ENCODE measurements at regions not wholly inside any gene's neighbourhood (a gene's known extent, or its start where the extent isn't known, plus 50 kb on each side); places are given as distances from the start of the nearest gene placed in this dataset.

GRCh38 chr18:72444111-72444797 lies 99.9 kb downstream of the CBLN2 start:
- no peak for DNase-seq (ENCODE audit: low spot score)
- no peak for TF ChIP-seq CTCF (IDR thresholded peaks at IDR 0.05; ENCODE audit: extremely low read depth, missing control alignments)

GRCh38 chr18:72436401-72436800 lies 107.7 kb downstream of the CBLN2 start:
- no peak for TF ChIP-seq CTCF (IDR thresholded peaks at IDR 0.05; ENCODE audit: extremely low read depth, missing control alignments)
- no peak for DNase-seq (ENCODE audit: low spot score)

- no peak for DNase-seq (ENCODE audit: low spot score)
- no peak for TF ChIP-seq CTCF (IDR thresholded peaks at IDR 0.05; ENCODE audit: extremely low read depth, missing control alignments)
Measured at GRCh38 chr18:72433756-72434155, 110.4 kb downstream of the CBLN2 start.

- no peak for TF ChIP-seq CTCF (IDR thresholded peaks at IDR 0.05; ENCODE audit: extremely low read depth, missing control alignments)
- no peak for DNase-seq (ENCODE audit: low spot score)
Measured at GRCh38 chr18:72427721-72428120, 116.4 kb downstream of the CBLN2 start.

GRCh38 chr18:72419914-72420313 lies 124.2 kb downstream of the CBLN2 start:
- DNase-seq (ENCODE audit: low spot score): no peak
- TF ChIP-seq CTCF (IDR thresholded peaks at IDR 0.05; ENCODE audit: extremely low read depth, missing control alignments): no peak

GRCh38 chr18:72412927-72413326 lies 131.2 kb downstream of the CBLN2 start:
- no peak for TF ChIP-seq CTCF (IDR thresholded peaks at IDR 0.05; ENCODE audit: extremely low read depth, missing control alignments)
- DNase-seq (ENCODE audit: low spot score): no peak

- TF ChIP-seq CTCF (IDR thresholded peaks at IDR 0.05; ENCODE audit: extremely low read depth, missing control alignments): no peak
- DNase-seq (ENCODE audit: low spot score): no peak
Measured at GRCh38 chr18:72411261-72411660, 132.9 kb downstream of the CBLN2 start.
